K562 (cell line): ENCODE measurements at regions not wholly inside any gene's neighbourhood (a gene's known extent, or its start where the extent isn't known, plus 50 kb on each side); places are given as distances from the start of the nearest gene placed in this dataset.

Source experiments
- ATAC-seq: fragments of 200-7000 bp; cut with Tn5 transposase; 3 replicates; pipeline ENCODE4 v1.9.1; 2020; ENCODE audit warnings: moderate library complexity
- BruUV-seq: library from RNA; stranded (reverse); fragments of 400-500 nt; replicated peaks from 2 replicates; lab custom pipeline; 2021; lab: Mats Ljungman, UMichigan
- CTCF ChIA-PET: fragments of 300-600 bp; formaldehyde crosslinking; extraction: SDS; loops from one replicate; lab custom pipeline; 2021; ENCODE audit warnings: low intra/inter-chr PET ratio; lab: Yijun Ruan, JAX
- POLR2A ChIA-PET: fragments of 300-600, 350-650 bp; sonication (Branson Sonifier 250); formaldehyde crosslinking; extraction: SDS; loops from one replicate; lab custom pipeline; 2021; ENCODE audit warnings: antibody characterized with exemption, inconsistent platforms; lab: Yijun Ruan, JAX
- DNase-seq, 4 experiments: peaks; one replicate each; pipeline versions ENCODE4 v3.0.0 to v3.0.0-alpha.2; 2011 to 2018; ENCODE audit warnings: low spot score in 3 of 4, mixed read lengths in 3 of 4; ENCODE audit errors: extremely low read depth in 1 of 4
- FAIRE-seq: peaks from 2 replicates; lab custom pipeline; 2011; peaks lifted over from hg19 to GRCh38; lab: Jason Lieb, UNC
- H2AFZ ChIP-seq: 2 replicates; pipeline ENCODE4 v1.6.0; 2011; ENCODE audit warnings: low read depth, low read length, control low read depth, inconsistent platforms
- H3K27ac ChIP-seq: fragments of 200-600 bp; 3 replicates; pipeline ENCODE4 v1.8.0; 2011; ENCODE audit warnings: low read depth, mild to moderate bottlenecking, control low read depth, inconsistent platforms, low read length, moderate library complexity, mixed read lengths; ENCODE audit errors: extremely low read depth
- H3K27me3 ChIP-seq, 2 experiments: fragments of 300-600 bp in 1 of 2; 2 replicates in 1 of 2; 3 replicates in 1 of 2; pipeline versions ENCODE4 v1.6.0 to v1.8.0; 2011; ENCODE audit warnings: inconsistent platforms in 2 of 2, low read length in 2 of 2, mild to moderate bottlenecking in 1 of 2, mixed read lengths in 1 of 2, moderate library complexity in 1 of 2; ENCODE audit not compliant: control insufficient read depth in 2 of 2, insufficient read depth in 2 of 2
- H3K36me3 ChIP-seq: fragments of 300-600 bp; 3 replicates; pipeline ENCODE4 v1.8.0; 2011; ENCODE audit warnings: mild to moderate bottlenecking, low read length, inconsistent platforms; ENCODE audit not compliant: control insufficient read depth, insufficient read depth
- H3K4me1 ChIP-seq, 2 experiments: fragments of 200-600 bp in 1 of 2; replicated peaks in 1 of 2; 2 replicates in 1 of 2; 3 replicates in 1 of 2; pipeline versions ENCODE4 v1.5.1 to v1.8.0; 2011; ENCODE audit warnings: inconsistent platforms in 2 of 2, low read length in 2 of 2, mild to moderate bottlenecking in 1 of 2, mixed read lengths in 1 of 2, moderate library complexity in 1 of 2; ENCODE audit not compliant: control insufficient read depth in 2 of 2, insufficient read depth in 2 of 2
- H3K4me2 ChIP-seq: 2 replicates; pipeline ENCODE4 v1.6.1; 2011; ENCODE audit warnings: low read length, control low read depth, inconsistent platforms, mixed read lengths; ENCODE audit not compliant: insufficient read depth
- H3K4me3 ChIP-seq: fragments of 200-600 bp; sonication (generic), shearing (Covaris generic); 2 replicates; pipeline ENCODE4 v1.5.1; 2016; ENCODE audit warnings: control low read depth, inconsistent platforms
- H3K79me2 ChIP-seq: fragments of 200-600 bp; 3 replicates; pipeline ENCODE4 v1.8.0; 2011; ENCODE audit warnings: low read length, inconsistent platforms; ENCODE audit not compliant: control insufficient read depth, insufficient read depth
- H3K9ac ChIP-seq, 2 experiments: 2 replicates each; pipeline versions ENCODE4 v1.6.0 to v1.6.1; 2011; ENCODE audit warnings: low read depth in 2 of 2, low read length in 2 of 2, control low read depth in 1 of 2, inconsistent platforms in 1 of 2, mild to moderate bottlenecking in 1 of 2, mixed read lengths in 1 of 2; ENCODE audit not compliant: insufficient read depth in 1 of 2
- H3K9me1 ChIP-seq: one replicate; pipeline ENCODE4 v1.6.0; 2011; ENCODE audit warnings: inconsistent platforms, mild to moderate bottlenecking, low read length, moderate library complexity; ENCODE audit not compliant: control insufficient read depth, insufficient read depth
- H3K9me3 ChIP-seq: replicated peaks from 2 replicates; pipeline ENCODE4 v1.5.1; 2011; ENCODE audit warnings: low read depth, low read length, inconsistent platforms; ENCODE audit not compliant: control insufficient read depth, insufficient read depth
- H4K20me1 ChIP-seq: replicated peaks from 2 replicates; pipeline ENCODE4 v1.6.1; 2011; ENCODE audit warnings: low read length, inconsistent platforms, mixed read lengths; ENCODE audit not compliant: control insufficient read depth, insufficient read depth
- NR2C1 ChIP-seq, 2 experiments: fragments of 450-650 bp; IDR thresholded peaks; 2 replicates each; pipeline ENCODE4 v1.6.1; 2017; ENCODE audit warnings: mild to moderate bottlenecking in 2 of 2, antibody characterized with exemption in 1 of 2, inconsistent platforms in 1 of 2, missing compliant biosample characterization in 1 of 2, missing genetic modification characterization in 1 of 2
- POLR2H ChIP-seq: IDR thresholded peaks from 2 replicates; pipeline ENCODE4 v1.6.1; 2016; ENCODE audit warnings: missing genetic modification characterization, low read depth, mild to moderate bottlenecking, control low read depth, missing compliant biosample characterization, moderate library complexity
- XRCC5 ChIP-seq: fragments of 200-400 bp; formaldehyde crosslinking; IDR thresholded peaks from 2 replicates; pipeline ENCODE4 v1.6.1; 2017; ENCODE audit warnings: low read depth, mild to moderate bottlenecking, low read length
- WGBS: fragments of 100-300 bp; shearing (Covaris generic); methylation state at CpG from one replicate; pipeline ENCODE4 v1.1.6; 2016; ENCODE audit warnings: low coverage, mixed read lengths; ENCODE audit not compliant: insufficient coverage; ENCODE audit errors: missing lambda C conversion rate; 5-methylcytosine and 5-hydroxymethylcytosine counted together
- in situ Hi-C: fragments of 300-500 bp; cut with MboI; formaldehyde crosslinking; loops from 4 replicates; pipeline ENCODE4 v1.15.0; 2018; ENCODE audit warnings: inconsistent platforms, mixed read lengths
- intact Hi-C: fragments of 100-400 bp; cut with micrococcal nuclease; formaldehyde crosslinking; loops from 2 replicates; pipeline ENCODE4 v1.14.2; 2022
- TF ChIP-seq, protein P1 (sequence below): conservative IDR thresholded peaks from 2 replicates; pipeline ENCODE4 v1.6.1; 2011; ENCODE audit warnings: low read depth, mild to moderate bottlenecking, low read length; ENCODE audit not compliant: control insufficient read depth
- TF ChIP-seq, protein P2 (sequence below): sonication (generic); formaldehyde crosslinking; IDR thresholded peaks from 2 replicates; pipeline ENCODE4 v1.8.1; 2023; ENCODE audit warnings: mild to moderate bottlenecking, missing genetic modification reagents
- TF ChIP-seq, protein P3 (sequence below): fragments of 450-650 bp; IDR thresholded peaks from 2 replicates; pipeline ENCODE4 v1.6.1; 2014; ENCODE audit warnings: low read depth, mild to moderate bottlenecking, moderate library complexity, borderline replicate concordance
- TF ChIP-seq, protein P4 (sequence below): fragments of 450-650 bp; formaldehyde crosslinking; conservative IDR thresholded peaks from 2 replicates; pipeline ENCODE4 v1.4.0; 2022; ENCODE audit warnings: mild to moderate bottlenecking, missing genetic modification characterization
- TF ChIP-seq, protein P5 (sequence below): fragments of 250-450 bp; sonication (Bioruptor Pico); IDR thresholded peaks from 2 replicates; pipeline ENCODE4 v1.6.1; 2021; ENCODE audit warnings: mild to moderate bottlenecking
- TF ChIP-seq, protein P6 (sequence below): fragments of 450-650 bp; formaldehyde crosslinking; IDR thresholded peaks from 2 replicates; pipeline ENCODE4 v1.4.0; 2020; ENCODE audit warnings: mild to moderate bottlenecking, moderate library complexity
- TF ChIP-seq, protein P7 (sequence below): fragments of 450-650 bp; formaldehyde crosslinking; IDR thresholded peaks from 2 replicates; pipeline ENCODE4 v1.4.0; 2020; ENCODE audit warnings: mild to moderate bottlenecking, moderate library complexity

DNA sequence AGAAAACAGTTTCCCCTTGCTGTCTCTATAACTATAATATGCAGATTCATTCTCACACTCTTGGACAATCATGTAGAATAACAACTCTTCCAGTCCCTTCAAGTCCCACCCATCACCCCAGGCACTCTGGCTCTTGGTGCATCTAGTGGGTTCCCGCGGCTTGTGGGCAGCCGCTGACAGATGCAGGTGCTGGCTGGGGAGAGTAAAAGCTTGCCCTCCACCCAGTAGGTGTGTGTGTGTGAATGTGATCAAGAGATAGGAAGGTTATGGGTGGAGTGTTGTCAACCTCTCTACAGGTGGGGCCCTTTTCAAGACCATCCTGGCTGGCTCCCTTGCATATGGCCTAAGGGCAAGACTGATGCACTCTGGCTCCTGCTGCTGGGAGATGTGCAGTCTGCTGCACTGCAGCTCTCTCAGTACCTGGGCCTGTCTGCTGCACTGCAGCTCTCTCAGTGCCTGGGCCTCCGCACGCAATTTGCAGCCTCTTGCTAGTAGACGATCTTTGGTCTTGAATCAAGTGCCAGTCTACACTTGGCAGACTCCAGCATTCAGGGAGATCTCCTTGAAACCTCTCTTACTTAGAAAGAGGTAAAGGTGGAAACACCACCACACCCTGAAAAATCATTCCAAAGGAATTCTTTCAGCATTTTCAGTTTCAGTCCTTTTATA is 189.7 kb upstream of the GDNF start:
- under 1% methylated on average over 6 of the region's 6 CpGs for WGBS
- Histone ChIP-seq H3K4me2 (no peak overlapping the region), H3K4me1 (no peaks in the 10 kb centered on the region), H3K9me1 (no peaks in the 10 kb centered on the region), H2AFZ (no peak overlapping the region), H3K9ac (no peak overlapping the region), H3K27ac (no peak overlapping the region), H3K36me3 (no peaks in the 10 kb centered on the region), H3K27me3 (peaks cover 3 to 7% of the 10 kb centered on the region in 2 experiments; a peak in 2 of 5 replicates), H3K9me3 (no peaks in the 10 kb centered on the region), H3K4me3 (no peak overlapping the region), H3K79me2 (no peaks in the 10 kb centered on the region), H4K20me1 (no peaks in the 10 kb centered on the region)
- POLR2A ChIA-PET: interaction anchor here (1.2 kb wide), 1 partner anchor 19 kb away, joined by 4 read pairs; no protein-coding TSS in a partner anchor
- DNase-seq: no peak
- no peak for ATAC-seq
- FAIRE-seq: no peak
- CTCF ChIA-PET: no interaction called here
- intact Hi-C loops: no loop called here
- in situ Hi-C loops: no loop called here
- BruUV-seq: no TSS peak
- no peak for TF ChIP-seq NR2C1 (IDR thresholded peaks at IDR 0.05)
- TF ChIP-seq NR2C1 (tag; IDR thresholded peaks at IDR 0.05): no peak
- TF ChIP-seq, protein P1, sequence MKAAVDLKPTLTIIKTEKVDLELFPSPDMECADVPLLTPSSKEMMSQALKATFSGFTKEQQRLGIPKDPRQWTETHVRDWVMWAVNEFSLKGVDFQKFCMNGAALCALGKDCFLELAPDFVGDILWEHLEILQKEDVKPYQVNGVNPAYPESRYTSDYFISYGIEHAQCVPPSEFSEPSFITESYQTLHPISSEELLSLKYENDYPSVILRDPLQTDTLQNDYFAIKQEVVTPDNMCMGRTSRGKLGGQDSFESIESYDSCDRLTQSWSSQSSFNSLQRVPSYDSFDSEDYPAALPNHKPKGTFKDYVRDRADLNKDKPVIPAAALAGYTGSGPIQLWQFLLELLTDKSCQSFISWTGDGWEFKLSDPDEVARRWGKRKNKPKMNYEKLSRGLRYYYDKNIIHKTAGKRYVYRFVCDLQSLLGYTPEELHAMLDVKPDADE: no peak
- TF ChIP-seq, protein P2, sequence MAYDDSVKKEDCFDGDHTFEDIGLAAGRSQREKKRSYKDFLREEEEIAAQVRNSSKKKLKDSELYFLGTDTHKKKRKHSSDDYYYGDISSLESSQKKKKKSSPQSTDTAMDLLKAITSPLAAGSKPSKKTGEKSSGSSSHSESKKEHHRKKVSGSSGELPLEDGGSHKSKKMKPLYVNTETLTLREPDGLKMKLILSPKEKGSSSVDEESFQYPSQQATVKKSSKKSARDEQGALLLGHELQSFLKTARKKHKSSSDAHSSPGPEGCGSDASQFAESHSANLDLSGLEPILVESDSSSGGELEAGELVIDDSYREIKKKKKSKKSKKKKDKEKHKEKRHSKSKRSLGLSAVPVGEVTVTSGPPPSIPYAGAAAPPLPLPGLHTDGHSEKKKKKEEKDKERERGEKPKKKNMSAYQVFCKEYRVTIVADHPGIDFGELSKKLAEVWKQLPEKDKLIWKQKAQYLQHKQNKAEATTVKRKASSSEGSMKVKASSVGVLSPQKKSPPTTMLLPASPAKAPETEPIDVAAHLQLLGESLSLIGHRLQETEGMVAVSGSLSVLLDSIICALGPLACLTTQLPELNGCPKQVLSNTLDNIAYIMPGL (CRISPR knock-in tag): no peak
- TF ChIP-seq, protein P3, sequence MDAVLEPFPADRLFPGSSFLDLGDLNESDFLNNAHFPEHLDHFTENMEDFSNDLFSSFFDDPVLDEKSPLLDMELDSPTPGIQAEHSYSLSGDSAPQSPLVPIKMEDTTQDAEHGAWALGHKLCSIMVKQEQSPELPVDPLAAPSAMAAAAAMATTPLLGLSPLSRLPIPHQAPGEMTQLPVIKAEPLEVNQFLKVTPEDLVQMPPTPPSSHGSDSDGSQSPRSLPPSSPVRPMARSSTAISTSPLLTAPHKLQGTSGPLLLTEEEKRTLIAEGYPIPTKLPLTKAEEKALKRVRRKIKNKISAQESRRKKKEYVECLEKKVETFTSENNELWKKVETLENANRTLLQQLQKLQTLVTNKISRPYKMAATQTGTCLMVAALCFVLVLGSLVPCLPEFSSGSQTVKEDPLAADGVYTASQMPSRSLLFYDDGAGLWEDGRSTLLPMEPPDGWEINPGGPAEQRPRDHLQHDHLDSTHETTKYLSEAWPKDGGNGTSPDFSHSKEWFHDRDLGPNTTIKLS: no peak
- no peak for TF ChIP-seq POLR2H (tag)
- TF ChIP-seq, protein P4, sequence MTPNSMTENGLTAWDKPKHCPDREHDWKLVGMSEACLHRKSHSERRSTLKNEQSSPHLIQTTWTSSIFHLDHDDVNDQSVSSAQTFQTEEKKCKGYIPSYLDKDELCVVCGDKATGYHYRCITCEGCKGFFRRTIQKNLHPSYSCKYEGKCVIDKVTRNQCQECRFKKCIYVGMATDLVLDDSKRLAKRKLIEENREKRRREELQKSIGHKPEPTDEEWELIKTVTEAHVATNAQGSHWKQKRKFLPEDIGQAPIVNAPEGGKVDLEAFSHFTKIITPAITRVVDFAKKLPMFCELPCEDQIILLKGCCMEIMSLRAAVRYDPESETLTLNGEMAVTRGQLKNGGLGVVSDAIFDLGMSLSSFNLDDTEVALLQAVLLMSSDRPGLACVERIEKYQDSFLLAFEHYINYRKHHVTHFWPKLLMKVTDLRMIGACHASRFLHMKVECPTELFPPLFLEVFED: no peak
- TF ChIP-seq XRCC5: no peak
- TF ChIP-seq, protein P5, sequence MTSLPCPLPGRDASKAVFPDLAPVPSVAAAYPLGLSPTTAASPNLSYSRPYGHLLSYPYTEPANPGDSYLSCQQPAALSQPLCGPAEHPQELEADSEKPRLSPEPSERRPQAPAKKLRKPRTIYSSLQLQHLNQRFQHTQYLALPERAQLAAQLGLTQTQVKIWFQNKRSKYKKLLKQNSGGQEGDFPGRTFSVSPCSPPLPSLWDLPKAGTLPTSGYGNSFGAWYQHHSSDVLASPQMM: no peak
- TF ChIP-seq, protein P6, sequence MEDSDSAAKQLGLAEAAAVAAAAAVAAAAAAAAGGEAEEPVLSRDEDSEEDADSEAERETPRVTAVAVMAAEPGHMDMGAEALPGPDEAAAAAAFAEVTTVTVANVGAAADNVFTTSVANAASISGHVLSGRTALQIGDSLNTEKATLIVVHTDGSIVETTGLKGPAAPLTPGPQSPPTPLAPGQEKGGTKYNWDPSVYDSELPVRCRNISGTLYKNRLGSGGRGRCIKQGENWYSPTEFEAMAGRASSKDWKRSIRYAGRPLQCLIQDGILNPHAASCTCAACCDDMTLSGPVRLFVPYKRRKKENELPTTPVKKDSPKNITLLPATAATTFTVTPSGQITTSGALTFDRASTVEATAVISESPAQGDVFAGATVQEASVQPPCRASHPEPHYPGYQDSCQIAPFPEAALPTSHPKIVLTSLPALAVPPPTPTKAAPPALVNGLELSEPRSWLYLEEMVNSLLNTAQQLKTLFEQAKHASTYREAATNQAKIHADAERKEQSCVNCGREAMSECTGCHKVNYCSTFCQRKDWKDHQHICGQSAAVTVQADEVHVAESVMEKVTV: no peak
- TF ChIP-seq, protein P7, sequence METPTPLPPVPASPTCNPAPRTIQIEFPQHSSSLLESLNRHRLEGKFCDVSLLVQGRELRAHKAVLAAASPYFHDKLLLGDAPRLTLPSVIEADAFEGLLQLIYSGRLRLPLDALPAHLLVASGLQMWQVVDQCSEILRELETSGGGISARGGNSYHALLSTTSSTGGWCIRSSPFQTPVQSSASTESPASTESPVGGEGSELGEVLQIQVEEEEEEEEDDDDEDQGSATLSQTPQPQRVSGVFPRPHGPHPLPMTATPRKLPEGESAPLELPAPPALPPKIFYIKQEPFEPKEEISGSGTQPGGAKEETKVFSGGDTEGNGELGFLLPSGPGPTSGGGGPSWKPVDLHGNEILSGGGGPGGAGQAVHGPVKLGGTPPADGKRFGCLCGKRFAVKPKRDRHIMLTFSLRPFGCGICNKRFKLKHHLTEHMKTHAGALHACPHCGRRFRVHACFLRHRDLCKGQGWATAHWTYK (CRISPR knock-in tag): no peak
